K562 (cell line): ENCODE measurements at regions not wholly inside any gene's neighbourhood (a gene's known extent, or its start where the extent isn't known, plus 50 kb on each side); places are given as distances from the start of the nearest gene placed in this dataset.
A peak's percentile ranks its signal among the peaks of the same experiment; 100 is the strongest.

ENCODE experiments used
- ATAC-seq: fragments of 200-7000 bp; cut with Tn5 transposase; 3 replicates; pipeline ENCODE4 v1.9.1; 2020; ENCODE audit warnings: moderate library complexity
- BruUV-seq: library from RNA; stranded (reverse); fragments of 400-500 nt; replicated peaks from 2 replicates; lab custom pipeline; 2021; lab: Mats Ljungman, UMichigan
- CTCF ChIA-PET: fragments of 300-600 bp; formaldehyde crosslinking; extraction: SDS; loops from one replicate; lab custom pipeline; 2021; ENCODE audit warnings: low intra/inter-chr PET ratio; lab: Yijun Ruan, JAX
- POLR2A ChIA-PET: fragments of 300-600, 350-650 bp; sonication (Branson Sonifier 250); formaldehyde crosslinking; extraction: SDS; loops from one replicate; lab custom pipeline; 2021; ENCODE audit warnings: antibody characterized with exemption, inconsistent platforms; lab: Yijun Ruan, JAX
- DNase-seq, 4 experiments: peaks; one replicate each; pipeline versions ENCODE4 v3.0.0 to v3.0.0-alpha.2; 2011 to 2018; ENCODE audit warnings: low spot score in 3 of 4, mixed read lengths in 3 of 4; ENCODE audit errors: extremely low read depth in 1 of 4
- FAIRE-seq: peaks from 2 replicates; lab custom pipeline; 2011; peaks lifted over from hg19 to GRCh38; lab: Jason Lieb, UNC
- H2AFZ ChIP-seq: 2 replicates; pipeline ENCODE4 v1.6.0; 2011; ENCODE audit warnings: low read depth, low read length, control low read depth, inconsistent platforms
- H3K27ac ChIP-seq: fragments of 200-600 bp; 3 replicates; pipeline ENCODE4 v1.8.0; 2011; ENCODE audit warnings: low read depth, mild to moderate bottlenecking, control low read depth, inconsistent platforms, low read length, moderate library complexity, mixed read lengths; ENCODE audit errors: extremely low read depth
- H3K27me3 ChIP-seq, 2 experiments: fragments of 300-600 bp in 1 of 2; 2 replicates in 1 of 2; 3 replicates in 1 of 2; pipeline versions ENCODE4 v1.6.0 to v1.8.0; 2011; ENCODE audit warnings: inconsistent platforms in 2 of 2, low read length in 2 of 2, mild to moderate bottlenecking in 1 of 2, mixed read lengths in 1 of 2, moderate library complexity in 1 of 2; ENCODE audit not compliant: control insufficient read depth in 2 of 2, insufficient read depth in 2 of 2
- H3K36me3 ChIP-seq: fragments of 300-600 bp; 3 replicates; pipeline ENCODE4 v1.8.0; 2011; ENCODE audit warnings: mild to moderate bottlenecking, low read length, inconsistent platforms; ENCODE audit not compliant: control insufficient read depth, insufficient read depth
- H3K4me1 ChIP-seq, 2 experiments: fragments of 200-600 bp in 1 of 2; replicated peaks in 1 of 2; 2 replicates in 1 of 2; 3 replicates in 1 of 2; pipeline versions ENCODE4 v1.5.1 to v1.8.0; 2011; ENCODE audit warnings: inconsistent platforms in 2 of 2, low read length in 2 of 2, mild to moderate bottlenecking in 1 of 2, mixed read lengths in 1 of 2, moderate library complexity in 1 of 2; ENCODE audit not compliant: control insufficient read depth in 2 of 2, insufficient read depth in 2 of 2
- H3K4me2 ChIP-seq: 2 replicates; pipeline ENCODE4 v1.6.1; 2011; ENCODE audit warnings: low read length, control low read depth, inconsistent platforms, mixed read lengths; ENCODE audit not compliant: insufficient read depth
- H3K4me3 ChIP-seq: fragments of 200-600 bp; sonication (generic), shearing (Covaris generic); 2 replicates; pipeline ENCODE4 v1.5.1; 2016; ENCODE audit warnings: control low read depth, inconsistent platforms
- H3K79me2 ChIP-seq: fragments of 200-600 bp; 3 replicates; pipeline ENCODE4 v1.8.0; 2011; ENCODE audit warnings: low read length, inconsistent platforms; ENCODE audit not compliant: control insufficient read depth, insufficient read depth
- H3K9ac ChIP-seq, 2 experiments: 2 replicates each; pipeline versions ENCODE4 v1.6.0 to v1.6.1; 2011; ENCODE audit warnings: low read depth in 2 of 2, low read length in 2 of 2, control low read depth in 1 of 2, inconsistent platforms in 1 of 2, mild to moderate bottlenecking in 1 of 2, mixed read lengths in 1 of 2; ENCODE audit not compliant: insufficient read depth in 1 of 2
- H3K9me1 ChIP-seq: one replicate; pipeline ENCODE4 v1.6.0; 2011; ENCODE audit warnings: inconsistent platforms, mild to moderate bottlenecking, low read length, moderate library complexity; ENCODE audit not compliant: control insufficient read depth, insufficient read depth
- H3K9me3 ChIP-seq: replicated peaks from 2 replicates; pipeline ENCODE4 v1.5.1; 2011; ENCODE audit warnings: low read depth, low read length, inconsistent platforms; ENCODE audit not compliant: control insufficient read depth, insufficient read depth
- H4K20me1 ChIP-seq: replicated peaks from 2 replicates; pipeline ENCODE4 v1.6.1; 2011; ENCODE audit warnings: low read length, inconsistent platforms, mixed read lengths; ENCODE audit not compliant: control insufficient read depth, insufficient read depth
- ATF3 ChIP-seq, 2 experiments: fragments of 450-650 bp in 1 of 2; sonication (generic) in 1 of 2; formaldehyde crosslinking in 1 of 2; IDR thresholded peaks in 1 of 2; conservative IDR thresholded peaks in 1 of 2; 2 replicates each; pipeline versions ENCODE4 v1.6.1 to v1.8.1; 2016 to 2023; ENCODE audit warnings: mild to moderate bottlenecking in 2 of 2, moderate library complexity in 2 of 2, inconsistent platforms in 1 of 2, missing genetic modification reagents in 1 of 2
- CBX5 ChIP-seq: IDR thresholded peaks from 2 replicates; pipeline ENCODE4 v1.6.1; 2014; ENCODE audit warnings: low read depth, borderline replicate concordance
- CC2D1A ChIP-seq: fragments of 450-650 bp; IDR thresholded peaks from 2 replicates; pipeline ENCODE4 v1.6.1; 2017; ENCODE audit warnings: mild to moderate bottlenecking
- EWSR1 ChIP-seq: fragments of 450-650 bp; IDR thresholded peaks from 2 replicates; pipeline ENCODE4 v1.6.1; 2018; ENCODE audit warnings: borderline replicate concordance, mild to moderate bottlenecking, low read depth, moderate library complexity; ENCODE audit not compliant: partially characterized antibody
- FOXP1 ChIP-seq: sonication (generic); formaldehyde crosslinking; IDR thresholded peaks from 2 replicates; pipeline ENCODE4 v1.8.0; 2022; ENCODE audit warnings: mild to moderate bottlenecking, missing genetic modification reagents
- NFIC ChIP-seq: fragments of 450-650 bp; IDR thresholded peaks from 2 replicates; pipeline ENCODE4 v1.6.1; 2017; ENCODE audit warnings: mild to moderate bottlenecking, inconsistent platforms
- NR3C1 ChIP-seq: sonication (generic); formaldehyde crosslinking; IDR thresholded peaks from 2 replicates; pipeline ENCODE4 v1.8.1; 2022; ENCODE audit warnings: missing genetic modification reagents
- SMARCB1 ChIP-seq: IDR thresholded peaks from 2 replicates; pipeline ENCODE4 v1.6.1; 2011; ENCODE audit warnings: improper control_type of control experiment, low read depth; ENCODE audit not compliant: insufficient read length
- TCF15 ChIP-seq: fragments of 250-450 bp; sonication (Bioruptor Pico); IDR thresholded peaks from 2 replicates; pipeline ENCODE4 v1.8.0; 2022; ENCODE audit warnings: moderate library complexity, mild to moderate bottlenecking, inconsistent platforms
- ZNF655 ChIP-seq: fragments of 250-450 bp; sonication (Bioruptor Pico); IDR thresholded peaks from 2 replicates; pipeline ENCODE4 v1.5.0; 2021
- WGBS: fragments of 100-300 bp; shearing (Covaris generic); methylation state at CpG from one replicate; pipeline ENCODE4 v1.1.6; 2016; ENCODE audit warnings: low coverage, mixed read lengths; ENCODE audit not compliant: insufficient coverage; ENCODE audit errors: missing lambda C conversion rate; 5-methylcytosine and 5-hydroxymethylcytosine counted together
- in situ Hi-C: fragments of 300-500 bp; cut with MboI; formaldehyde crosslinking; loops from 4 replicates; pipeline ENCODE4 v1.15.0; 2018; ENCODE audit warnings: inconsistent platforms, mixed read lengths
- intact Hi-C: fragments of 100-400 bp; cut with micrococcal nuclease; formaldehyde crosslinking; loops from 2 replicates; pipeline ENCODE4 v1.14.2; 2022
- TF ChIP-seq, protein P1 (sequence below): fragments of 450-650 bp; IDR thresholded peaks from 2 replicates; pipeline ENCODE4 v1.6.1; 2016; ENCODE audit warnings: low read depth, mild to moderate bottlenecking, moderate library complexity

DNA sequence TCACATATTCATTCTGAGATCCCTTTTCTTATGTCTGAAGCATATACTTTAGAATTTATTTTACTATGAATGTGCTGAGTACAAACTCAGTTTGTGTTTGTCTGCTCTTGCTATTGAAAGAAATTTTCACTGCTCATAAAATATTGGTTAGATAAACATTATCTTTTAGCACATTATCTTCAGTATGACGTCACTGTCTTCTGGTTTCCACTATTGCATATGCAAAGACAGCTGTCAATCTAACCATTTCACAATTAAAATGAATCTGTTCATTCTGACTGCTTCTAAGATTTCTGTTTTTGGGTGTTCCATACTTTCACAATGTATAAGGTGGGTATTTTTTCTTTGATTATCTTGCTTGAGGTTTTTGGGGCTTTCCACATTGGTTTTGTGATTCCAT lies 526.2 kb upstream of the CDH6 start:
- ChIA-PET CTCF (no interaction called here), POLR2A (no interaction called here)
- WGBS = 0% methylated on average over 1 of the region's 1 CpG
- H4K20me1 ChIP-seq = no peaks in the 10 kb centered on the region
- H3K27me3 ChIP-seq = no peaks in the 10 kb centered on the region
- H3K36me3 ChIP-seq = no peaks in the 10 kb centered on the region
- BruUV-seq = no TSS peak
- ATAC-seq (no peak), FAIRE-seq (no peak), DNase-seq (no peak)
- no peaks in the 10 kb centered on the region for H3K79me2 ChIP-seq
- no peaks in the 10 kb centered on the region; the same call in 1 of the 2 replicates for H3K9me3 ChIP-seq
- no peaks in the 10 kb centered on the region for H3K4me1 ChIP-seq
- H2AFZ ChIP-seq = no peak overlapping the region
- H3K4me2 ChIP-seq = no peak overlapping the region
- no peak overlapping the region for H3K27ac ChIP-seq
- intact Hi-C loops (no loop called here), in situ Hi-C loops (no loop called here)
- no peak for TF ChIP-seq FOXP1
- peak; percentile 26; the same call in 1 of the 2 replicates for TF ChIP-seq ATF3 (IDR thresholded peaks at IDR 0.05)
- TF ChIP-seq ATF3 (CRISPR knock-in tag; conservative IDR thresholded peaks at IDR 0.05) = no peak
- TF ChIP-seq, all 486 proteins: peak for 1
- Histone ChIP-seq H3K9ac (no peak overlapping the region), H3K9me1 (no peaks in the 10 kb centered on the region), H3K4me3 (no peak overlapping the region)

- no peaks in the 10 kb centered on the region; the same call in 1 of the 2 replicates for H3K9me3 ChIP-seq
- CTCF ChIA-PET = no interaction called here
- BruUV-seq = no TSS peak
- no peak overlapping the region for H3K4me3 ChIP-seq
- H3K27ac ChIP-seq = no peak overlapping the region
- H4K20me1 ChIP-seq = no peaks in the 10 kb centered on the region
- no peak for ATAC-seq
- H3K9ac ChIP-seq = no peak overlapping the region
- TF ChIP-seq CBX5 (no peak), TCF15 (CRISPR knock-in tag) (no peak), SMARCB1 (no peak), CC2D1A (no peak), NFIC (no peak), NR3C1 (CRISPR knock-in tag) (no peak), EWSR1 (no peak), ZNF655 (no peak)
- TF ChIP-seq, protein P1, sequence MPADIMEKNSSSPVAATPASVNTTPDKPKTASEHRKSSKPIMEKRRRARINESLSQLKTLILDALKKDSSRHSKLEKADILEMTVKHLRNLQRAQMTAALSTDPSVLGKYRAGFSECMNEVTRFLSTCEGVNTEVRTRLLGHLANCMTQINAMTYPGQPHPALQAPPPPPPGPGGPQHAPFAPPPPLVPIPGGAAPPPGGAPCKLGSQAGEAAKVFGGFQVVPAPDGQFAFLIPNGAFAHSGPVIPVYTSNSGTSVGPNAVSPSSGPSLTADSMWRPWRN = no peak
- intact Hi-C loops = no loop called here
- H3K27me3 ChIP-seq = no peaks in the 10 kb centered on the region
- no peak for FAIRE-seq
- H3K9me1 ChIP-seq = no peaks in the 10 kb centered on the region
- no peaks in the 10 kb centered on the region for H3K79me2 ChIP-seq
- H2AFZ ChIP-seq = no peak overlapping the region
- H3K4me2 ChIP-seq = no peak overlapping the region
- H3K36me3 ChIP-seq = no peaks in the 10 kb centered on the region
- DNase-seq = no peak
- in situ Hi-C loops = no loop called here
- 3% methylated on average over 2 of the region's 2 CpGs for WGBS
- POLR2A ChIA-PET = no interaction called here
- no peaks in the 10 kb centered on the region for H3K4me1 ChIP-seq
Observed at GRCh38 chr5:30663536-30663935, 530.0 kb upstream of the CDH6 start.
